DND-41 (cell line): ENCODE measurements at regions not wholly inside any gene's neighbourhood (a gene's known extent, or its start where the extent isn't known, plus 50 kb on each side); places are given as distances from the start of the nearest gene placed in this dataset.

Experiments
- EZH2 ChIP-seq: IDR thresholded peaks from 3 replicates; pipeline ENCODE4 v1.6.1; 2012; ENCODE audit warnings: borderline replicate concordance, low read depth, mild to moderate bottlenecking, moderate library complexity, low read length, inconsistent platforms; ENCODE audit not compliant: severe bottlenecking
- TF ChIP-seq, protein P1 (sequence below): IDR thresholded peaks from 2 replicates; pipeline ENCODE4 v1.5.1; 2012; ENCODE audit warnings: borderline replicate concordance, low read length, moderate library complexity, mild to moderate bottlenecking; ENCODE audit not compliant: poor library complexity, severe bottlenecking; ENCODE audit errors: extremely low read depth

DNA sequence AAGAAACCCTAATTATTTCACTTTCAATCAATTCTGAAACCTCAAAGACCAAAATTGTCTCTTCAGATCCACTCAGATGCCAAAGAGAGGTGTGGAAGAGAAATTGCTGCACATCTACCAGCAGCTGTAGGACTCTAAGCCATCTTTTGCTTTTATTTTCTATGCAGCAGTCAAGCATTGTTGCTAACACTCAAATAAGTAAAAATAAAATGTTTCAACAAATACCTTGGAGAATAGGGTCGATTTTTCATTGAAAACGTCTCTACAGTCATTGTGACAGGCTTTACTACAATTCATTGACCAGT is 66.4 kb upstream of the CFAP20DC start:
- TF ChIP-seq, protein P1, sequence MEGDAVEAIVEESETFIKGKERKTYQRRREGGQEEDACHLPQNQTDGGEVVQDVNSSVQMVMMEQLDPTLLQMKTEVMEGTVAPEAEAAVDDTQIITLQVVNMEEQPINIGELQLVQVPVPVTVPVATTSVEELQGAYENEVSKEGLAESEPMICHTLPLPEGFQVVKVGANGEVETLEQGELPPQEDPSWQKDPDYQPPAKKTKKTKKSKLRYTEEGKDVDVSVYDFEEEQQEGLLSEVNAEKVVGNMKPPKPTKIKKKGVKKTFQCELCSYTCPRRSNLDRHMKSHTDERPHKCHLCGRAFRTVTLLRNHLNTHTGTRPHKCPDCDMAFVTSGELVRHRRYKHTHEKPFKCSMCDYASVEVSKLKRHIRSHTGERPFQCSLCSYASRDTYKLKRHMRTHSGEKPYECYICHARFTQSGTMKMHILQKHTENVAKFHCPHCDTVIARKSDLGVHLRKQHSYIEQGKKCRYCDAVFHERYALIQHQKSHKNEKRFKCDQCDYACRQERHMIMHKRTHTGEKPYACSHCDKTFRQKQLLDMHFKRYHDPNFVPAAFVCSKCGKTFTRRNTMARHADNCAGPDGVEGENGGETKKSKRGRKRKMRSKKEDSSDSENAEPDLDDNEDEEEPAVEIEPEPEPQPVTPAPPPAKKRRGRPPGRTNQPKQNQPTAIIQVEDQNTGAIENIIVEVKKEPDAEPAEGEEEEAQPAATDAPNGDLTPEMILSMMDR = no peak
- TF ChIP-seq EZH2 = no peak
